Ectodermal cell (in vitro differentiated cells): ENCODE measurements at regions not wholly inside any gene's neighbourhood (a gene's known extent, or its start where the extent isn't known, plus 50 kb on each side); places are given as distances from the start of the nearest gene placed in this dataset.

Experiments
- H3K27ac ChIP-seq: 2 replicates; pipeline ENCODE4 v1.7.0; 2013; ENCODE audit warnings: mild to moderate bottlenecking, low read depth, low read length; ENCODE audit not compliant: insufficient read depth, poor library complexity, severe bottlenecking
- H3K27me3 ChIP-seq: 2 replicates; pipeline ENCODE4 v1.7.0; 2013; ENCODE audit warnings: mild to moderate bottlenecking, low read length; ENCODE audit not compliant: insufficient read depth, control insufficient read depth, poor library complexity, severe bottlenecking
- H3K36me3 ChIP-seq: one replicate; pipeline ENCODE4 v1.7.0; 2013; ENCODE audit warnings: low read length; ENCODE audit not compliant: control insufficient read depth, insufficient read depth
- H3K4me1 ChIP-seq: one replicate; pipeline ENCODE4 v1.7.0; 2013; ENCODE audit warnings: low read length; ENCODE audit not compliant: control insufficient read depth, insufficient read depth
- H3K4me3 ChIP-seq: 2 replicates; pipeline ENCODE4 v1.7.0; 2013; ENCODE audit warnings: low read depth, low read length, control low read depth; ENCODE audit not compliant: insufficient read depth
- H3K9me3 ChIP-seq: 2 replicates; pipeline ENCODE4 v1.7.0; 2013; ENCODE audit warnings: mild to moderate bottlenecking, low read length, moderate library complexity; ENCODE audit not compliant: control insufficient read depth
- WGBS, 2 experiments: methylation state at CpG; one replicate each; pipeline ENCODE4 v1.1.7; 2013; ENCODE audit warnings: missing lambda C conversion rate in 2 of 2; 5-methylcytosine and 5-hydroxymethylcytosine counted together

DNA sequence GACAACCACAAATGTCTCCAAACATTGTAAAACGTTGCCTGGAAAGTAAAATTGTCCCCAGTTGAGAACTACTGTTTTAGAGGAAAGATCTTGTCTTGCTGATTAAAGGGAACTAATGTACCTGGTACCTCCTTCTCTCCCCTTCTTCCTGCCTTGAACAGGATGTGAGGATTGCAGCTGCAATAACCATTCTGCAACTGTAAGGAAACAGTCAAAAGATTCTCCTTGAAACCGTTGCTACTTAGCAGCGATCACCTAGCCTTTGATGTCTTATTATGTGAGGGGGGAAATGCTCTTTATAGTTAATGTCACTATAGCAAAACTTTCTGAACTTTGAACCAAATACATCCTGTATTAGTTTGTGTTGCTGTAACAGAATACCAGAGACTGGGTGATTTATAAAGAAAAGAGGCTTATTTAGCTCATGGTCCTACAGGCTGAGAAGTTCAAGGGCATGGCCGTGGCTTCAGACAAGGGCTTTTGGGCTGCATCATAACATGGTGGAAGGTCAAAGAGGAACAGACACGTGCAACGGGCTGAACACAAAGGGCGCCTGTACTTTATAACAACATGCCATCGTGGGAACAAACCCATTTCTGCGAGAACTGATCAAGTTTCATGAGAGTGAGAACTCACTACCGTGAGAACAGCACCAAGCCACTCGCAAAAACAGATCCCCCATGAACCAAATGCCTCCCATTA, 54.2 kb upstream of the PARD3 start:
- no peak overlapping the region for H3K4me3 ChIP-seq
- H3K9me3 ChIP-seq = no peaks in the 10 kb centered on the region
- H3K36me3 ChIP-seq = no peaks in the 10 kb centered on the region
- WGBS, 2 experiments = 88% methylated on average over 9 to 11 of the region's 11 CpGs
- H3K27me3 ChIP-seq = no peaks in the 10 kb centered on the region
- H3K27ac ChIP-seq = no peak overlapping the region
- no peaks in the 10 kb centered on the region for H3K4me1 ChIP-seq

DNA sequence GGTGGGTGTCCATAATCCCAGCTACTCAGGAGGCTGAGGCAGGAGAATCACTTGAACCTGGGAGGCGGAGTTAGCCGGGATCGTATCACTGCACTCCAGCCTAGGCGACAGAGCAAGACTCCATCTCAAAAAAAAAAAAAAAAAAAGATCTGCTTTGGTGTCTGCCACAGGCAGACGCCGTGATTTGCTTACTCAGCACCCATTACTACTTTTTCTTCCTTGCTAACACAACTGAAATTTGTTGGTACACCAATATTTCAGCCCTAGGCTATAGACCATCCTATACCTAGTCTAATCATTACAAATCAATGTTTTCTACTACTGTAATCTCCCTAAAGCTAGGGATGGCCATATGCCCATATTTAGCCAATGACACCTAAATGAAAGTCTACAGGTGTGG, 53.5 kb upstream of the PARD3 start:
- Histone ChIP-seq H3K27ac (no peak overlapping the region), H3K27me3 (no peaks in the 10 kb centered on the region), H3K4me1 (no peaks in the 10 kb centered on the region), H3K9me3 (no peaks in the 10 kb centered on the region), H3K36me3 (no peaks in the 10 kb centered on the region), H3K4me3 (no peak overlapping the region)
- 95 to 97% methylated on average over 6 of the region's 6 CpGs for WGBS, 2 experiments

DNA sequence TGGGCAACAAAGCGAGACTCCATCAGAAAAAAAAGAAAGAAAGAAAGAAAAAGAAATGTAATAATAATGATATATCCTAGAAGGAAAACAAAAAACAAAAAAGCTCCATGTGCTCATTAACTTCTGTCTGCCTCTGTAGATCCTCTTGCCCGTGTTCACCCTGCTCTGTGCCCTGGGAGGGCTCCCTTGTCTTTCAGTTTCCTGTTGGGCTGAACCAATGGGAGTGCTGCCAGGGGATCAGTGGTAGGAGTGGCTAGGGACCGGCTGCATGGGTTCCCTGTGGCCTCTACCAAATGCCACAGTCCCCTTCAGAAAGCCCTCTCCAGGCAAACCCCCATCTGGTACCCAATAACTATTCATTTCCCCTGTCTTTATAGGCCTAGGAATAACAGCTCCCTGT, 51.8 kb upstream of the PARD3 start:
- no peaks in the 10 kb centered on the region for H3K9me3 ChIP-seq
- H3K27ac ChIP-seq = no peak overlapping the region
- H3K36me3 ChIP-seq = no peaks in the 10 kb centered on the region
- no peaks in the 10 kb centered on the region for H3K27me3 ChIP-seq
- peaks cover 2% of the 10 kb centered on the region for H3K4me1 ChIP-seq
- WGBS, 2 experiments = 50 to 51% methylated on average over 3 of the region's 3 CpGs
- no peak overlapping the region for H3K4me3 ChIP-seq
